ENCODE measurements at regions not wholly inside any gene's neighbourhood (a gene's known extent, or its start where the extent isn't known, plus 50 kb on each side); places are given as distances from the start of the nearest gene placed in this dataset.

DNA sequence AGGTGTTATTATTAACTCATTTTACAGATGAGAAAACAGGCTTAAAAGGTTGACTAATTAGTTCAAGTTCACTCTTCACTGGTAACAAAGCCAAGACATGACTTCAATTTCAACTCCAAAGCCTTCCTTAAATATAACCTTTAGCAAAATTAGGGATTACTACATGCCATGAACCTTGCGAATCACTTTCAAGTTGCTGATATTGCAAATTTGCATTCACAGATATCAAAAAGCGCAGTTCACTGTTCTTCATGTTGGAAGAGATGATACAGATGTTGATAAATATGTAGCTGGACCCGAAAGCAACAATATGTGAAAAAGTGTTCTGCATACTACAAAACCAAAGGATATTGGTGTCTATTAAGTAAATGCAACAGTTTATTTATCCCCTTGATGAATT lies 210.8 kb upstream of the GYPA start:
- ChIA-PET CTCF (no interaction called here), POLR2A (ENCODE audit: low non-redundant PET) (no interaction called here)
- no peak for DNase-seq (ENCODE audit: low spot score)
- Histone ChIP-seq H3K4me1 (ENCODE audit: insufficient read depth, low read length, poor library complexity, severe bottlenecking) (peaks cover 10% of the 10 kb centered on the region), H3K36me3 (ENCODE audit: insufficient read depth, low read length, poor library complexity, severe bottlenecking) (no peaks in the 10 kb centered on the region), H3K27me3 (replicated peaks; ENCODE audit: insufficient read depth, low read depth, low read length, poor library complexity) (no peaks in the 10 kb centered on the region), H3K4me3 (ENCODE audit: low read depth, low read length, poor library complexity, severe bottlenecking) (no peak overlapping the region), H3K27ac (ENCODE audit: low read depth, low read length, poor library complexity, severe bottlenecking) (no peak overlapping the region), H3K9me3 (ENCODE audit: low read depth, low read length, poor library complexity, severe bottlenecking) (no peaks in the 10 kb centered on the region)
- intact Hi-C loops (cut with micrococcal nuclease; ENCODE audit: unreplicated experiment): no loop called here
- TF ChIP-seq EZH2 (IDR thresholded peaks at IDR 0.05; ENCODE audit: borderline replicate concordance, low read depth, low read length, poor library complexity, severe bottlenecking): no peak
- TF ChIP-seq, protein P1, sequence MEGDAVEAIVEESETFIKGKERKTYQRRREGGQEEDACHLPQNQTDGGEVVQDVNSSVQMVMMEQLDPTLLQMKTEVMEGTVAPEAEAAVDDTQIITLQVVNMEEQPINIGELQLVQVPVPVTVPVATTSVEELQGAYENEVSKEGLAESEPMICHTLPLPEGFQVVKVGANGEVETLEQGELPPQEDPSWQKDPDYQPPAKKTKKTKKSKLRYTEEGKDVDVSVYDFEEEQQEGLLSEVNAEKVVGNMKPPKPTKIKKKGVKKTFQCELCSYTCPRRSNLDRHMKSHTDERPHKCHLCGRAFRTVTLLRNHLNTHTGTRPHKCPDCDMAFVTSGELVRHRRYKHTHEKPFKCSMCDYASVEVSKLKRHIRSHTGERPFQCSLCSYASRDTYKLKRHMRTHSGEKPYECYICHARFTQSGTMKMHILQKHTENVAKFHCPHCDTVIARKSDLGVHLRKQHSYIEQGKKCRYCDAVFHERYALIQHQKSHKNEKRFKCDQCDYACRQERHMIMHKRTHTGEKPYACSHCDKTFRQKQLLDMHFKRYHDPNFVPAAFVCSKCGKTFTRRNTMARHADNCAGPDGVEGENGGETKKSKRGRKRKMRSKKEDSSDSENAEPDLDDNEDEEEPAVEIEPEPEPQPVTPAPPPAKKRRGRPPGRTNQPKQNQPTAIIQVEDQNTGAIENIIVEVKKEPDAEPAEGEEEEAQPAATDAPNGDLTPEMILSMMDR (conservative IDR thresholded peaks at IDR 0.05; ENCODE audit: low read depth, low read length): no peak
- BruUV-seq (replicated peaks): no TSS peak

- Histone ChIP-seq H3K27me3 (replicated peaks; ENCODE audit: insufficient read depth, low read depth, low read length, poor library complexity) (no peaks in the 10 kb centered on the region), H3K4me3 (ENCODE audit: low read depth, low read length, poor library complexity, severe bottlenecking) (no peak overlapping the region), H3K9me3 (ENCODE audit: low read depth, low read length, poor library complexity, severe bottlenecking) (no peaks in the 10 kb centered on the region), H3K4me1 (ENCODE audit: insufficient read depth, low read length, poor library complexity, severe bottlenecking) (peaks cover 29% of the 10 kb centered on the region), H3K36me3 (ENCODE audit: insufficient read depth, low read length, poor library complexity, severe bottlenecking) (no peaks in the 10 kb centered on the region), H3K27ac (ENCODE audit: low read depth, low read length, poor library complexity, severe bottlenecking) (no peak overlapping the region)
- CTCF ChIA-PET: no interaction called here
- intact Hi-C loops (cut with micrococcal nuclease; ENCODE audit: unreplicated experiment): no loop called here
- no peak for DNase-seq (ENCODE audit: low spot score)
- BruUV-seq (replicated peaks): no TSS peak
- POLR2A ChIA-PET (ENCODE audit: low non-redundant PET): no interaction called here
- TF ChIP-seq, protein P1 (conservative IDR thresholded peaks at IDR 0.05; ENCODE audit: low read depth, low read length): no peak
- no peak for TF ChIP-seq EZH2 (IDR thresholded peaks at IDR 0.05; ENCODE audit: borderline replicate concordance, low read depth, low read length, poor library complexity, severe bottlenecking)
Observed at GRCh38 chr4:144353292-144353691, 212.8 kb upstream of the GYPA start.

DNA sequence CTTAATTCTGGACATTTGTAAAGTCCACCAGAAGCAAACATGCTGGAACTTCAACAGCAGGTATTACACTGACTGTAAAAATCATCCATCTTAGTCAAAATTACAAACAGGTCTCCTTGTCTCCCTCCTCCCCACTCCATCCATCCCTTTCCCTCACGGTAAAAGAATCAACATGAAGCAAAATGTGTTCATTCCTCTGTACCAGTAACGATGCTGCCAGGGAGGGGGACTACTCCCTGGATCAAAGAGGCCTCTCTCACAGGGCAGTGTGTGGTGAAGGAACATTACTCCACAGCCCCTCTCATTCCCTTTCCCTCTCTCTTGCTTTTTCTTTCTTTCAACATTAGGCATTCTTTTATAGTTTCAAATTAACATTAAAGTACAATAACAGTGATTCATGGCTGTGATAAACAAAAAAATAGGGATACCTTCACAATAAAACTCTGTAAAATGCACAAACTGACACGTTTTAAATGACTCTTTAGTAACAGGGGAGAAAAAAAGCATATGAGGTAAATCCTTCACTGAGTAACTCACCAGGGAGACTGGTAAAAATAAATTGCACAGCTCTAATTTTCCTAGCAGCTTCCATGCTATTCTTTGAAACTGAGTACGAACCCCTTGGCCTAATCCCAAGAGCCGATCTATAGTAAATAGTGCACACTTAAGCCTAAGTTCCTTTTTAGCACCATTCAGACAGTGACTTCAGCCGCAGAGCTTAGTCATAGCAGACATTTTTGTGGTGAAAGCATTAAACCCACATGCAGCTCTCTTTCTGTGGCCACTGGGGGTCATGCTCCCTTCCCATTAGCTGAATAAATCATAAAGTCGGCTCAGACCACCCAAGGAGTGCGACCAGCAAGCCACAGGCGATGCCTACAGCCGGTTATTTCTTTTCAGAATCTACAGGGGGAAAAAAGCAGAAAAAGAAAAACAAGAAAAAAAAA lies 215.6 kb upstream of the GYPA start:
- ChIA-PET POLR2A (ENCODE audit: low non-redundant PET) (no interaction called here), CTCF (no interaction called here)
- Histone ChIP-seq H3K9me3 (ENCODE audit: low read depth, low read length, poor library complexity, severe bottlenecking) (no peaks in the 10 kb centered on the region), H3K36me3 (ENCODE audit: insufficient read depth, low read length, poor library complexity, severe bottlenecking) (no peaks in the 10 kb centered on the region), H3K27ac (ENCODE audit: low read depth, low read length, poor library complexity, severe bottlenecking) (peak overlapping the region; percentile 45), H3K4me3 (ENCODE audit: low read depth, low read length, poor library complexity, severe bottlenecking) (peak overlapping the region; percentile 11), H3K4me1 (ENCODE audit: insufficient read depth, low read length, poor library complexity, severe bottlenecking) (peaks cover 30% of the 10 kb centered on the region), H3K27me3 (replicated peaks; ENCODE audit: insufficient read depth, low read depth, low read length, poor library complexity) (no peaks in the 10 kb centered on the region)
- intact Hi-C loops (cut with micrococcal nuclease; ENCODE audit: unreplicated experiment): loop anchor here (5.0 kb wide), 1 partner anchor 706 kb away; no protein-coding TSS in a partner anchor
- TF ChIP-seq EZH2 (IDR thresholded peaks at IDR 0.05; ENCODE audit: borderline replicate concordance, low read depth, low read length, poor library complexity, severe bottlenecking): no peak
- TF ChIP-seq, protein P1 (conservative IDR thresholded peaks at IDR 0.05; ENCODE audit: low read depth, low read length): 0 out of 2 replicates have a peak, but pooled peaks have one; percentile 30
- BruUV-seq (replicated peaks): no TSS peak
- DNase-seq (ENCODE audit: low spot score): peak; percentile 88
